Stomach (tissue), 4 donors: ENCODE measurements at regions not wholly inside any gene's neighbourhood (a gene's known extent, or its start where the extent isn't known, plus 50 kb on each side); places are given as distances from the start of the nearest gene placed in this dataset.

Source experiments
- EP300 ChIP-seq: sonication (generic); formaldehyde crosslinking; IDR thresholded peaks from one replicate; pipeline ENCODE4 v1.6.1; 2017; ENCODE audit warnings: antibody characterized with exemption
- POLR2A ChIP-seq, 4 donors: fragments of 450-650 bp; IDR thresholded peaks; one replicate each; pipeline ENCODE4 v1.6.1; 2016; ENCODE audit warnings: antibody characterized with exemption in 4 of 4, control low read depth in 2 of 4, mild to moderate bottlenecking in 1 of 4, moderate library complexity in 1 of 4
- TF ChIP-seq, protein P1 (sequence below), 7 experiments: fragments of 450-650 bp in 4 of 7; fragments of 200-600 bp in 3 of 7; sonication (generic) in 3 of 7; IDR thresholded peaks; one replicate each; pipeline ENCODE4 v1.5.1; 2016 to 2019; ENCODE audit warnings: antibody characterized with exemption in 7 of 7, control low read depth in 2 of 7, mild to moderate bottlenecking in 1 of 7

DNA sequence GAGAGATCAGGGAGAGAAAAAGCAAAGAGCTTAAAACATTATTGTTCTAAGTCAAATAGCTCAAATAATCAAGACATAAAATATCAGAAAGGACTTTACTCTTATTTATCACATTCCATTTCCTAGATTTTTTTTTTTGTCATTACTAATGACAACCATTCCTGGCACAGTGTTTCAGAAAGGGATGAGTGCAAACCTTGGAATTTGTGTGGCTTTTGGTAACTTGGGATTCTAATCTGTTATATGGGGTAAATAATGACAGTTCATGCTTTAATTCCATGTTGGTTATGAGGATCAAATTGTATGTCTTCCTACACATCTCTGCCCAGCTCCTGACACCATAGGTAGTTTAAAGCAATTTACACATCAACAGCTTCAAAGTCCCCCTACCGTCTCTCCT, 358.4 kb upstream of the ADGRL4 start:
- TF ChIP-seq, protein P1, sequence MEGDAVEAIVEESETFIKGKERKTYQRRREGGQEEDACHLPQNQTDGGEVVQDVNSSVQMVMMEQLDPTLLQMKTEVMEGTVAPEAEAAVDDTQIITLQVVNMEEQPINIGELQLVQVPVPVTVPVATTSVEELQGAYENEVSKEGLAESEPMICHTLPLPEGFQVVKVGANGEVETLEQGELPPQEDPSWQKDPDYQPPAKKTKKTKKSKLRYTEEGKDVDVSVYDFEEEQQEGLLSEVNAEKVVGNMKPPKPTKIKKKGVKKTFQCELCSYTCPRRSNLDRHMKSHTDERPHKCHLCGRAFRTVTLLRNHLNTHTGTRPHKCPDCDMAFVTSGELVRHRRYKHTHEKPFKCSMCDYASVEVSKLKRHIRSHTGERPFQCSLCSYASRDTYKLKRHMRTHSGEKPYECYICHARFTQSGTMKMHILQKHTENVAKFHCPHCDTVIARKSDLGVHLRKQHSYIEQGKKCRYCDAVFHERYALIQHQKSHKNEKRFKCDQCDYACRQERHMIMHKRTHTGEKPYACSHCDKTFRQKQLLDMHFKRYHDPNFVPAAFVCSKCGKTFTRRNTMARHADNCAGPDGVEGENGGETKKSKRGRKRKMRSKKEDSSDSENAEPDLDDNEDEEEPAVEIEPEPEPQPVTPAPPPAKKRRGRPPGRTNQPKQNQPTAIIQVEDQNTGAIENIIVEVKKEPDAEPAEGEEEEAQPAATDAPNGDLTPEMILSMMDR (IDR thresholded peaks at IDR 0.05) = no peak
- TF ChIP-seq POLR2A (IDR thresholded peaks at IDR 0.05) = no peak
- no peak for TF ChIP-seq EP300
